HG03460 (cell line): ENCODE measurements at regions not wholly inside any gene's neighbourhood (a gene's known extent, or its start where the extent isn't known, plus 50 kb on each side); places are given as distances from the start of the nearest gene placed in this dataset.
"Not testable (repeated sequence)": the region's sequence is repeated elsewhere in the genome, so short reads cannot be mapped to it uniquely, and the experiment has no call there.

Experiments used
- ATAC-seq: cut with Tn5 transposase; IDR thresholded peaks from one replicate; pipeline ENCODE4 v1.9.1; 2021; ENCODE audit not compliant: unreplicated experiment

GRCh38 chr1:67528141-67528540 lies 97.9 kb upstream of the SERBP1 start:
- no peak for ATAC-seq

- no peak for ATAC-seq
These were observed 99.9 kb upstream of the SERBP1 start for GRCh38 chr1:67530071-67530470.

DNA sequence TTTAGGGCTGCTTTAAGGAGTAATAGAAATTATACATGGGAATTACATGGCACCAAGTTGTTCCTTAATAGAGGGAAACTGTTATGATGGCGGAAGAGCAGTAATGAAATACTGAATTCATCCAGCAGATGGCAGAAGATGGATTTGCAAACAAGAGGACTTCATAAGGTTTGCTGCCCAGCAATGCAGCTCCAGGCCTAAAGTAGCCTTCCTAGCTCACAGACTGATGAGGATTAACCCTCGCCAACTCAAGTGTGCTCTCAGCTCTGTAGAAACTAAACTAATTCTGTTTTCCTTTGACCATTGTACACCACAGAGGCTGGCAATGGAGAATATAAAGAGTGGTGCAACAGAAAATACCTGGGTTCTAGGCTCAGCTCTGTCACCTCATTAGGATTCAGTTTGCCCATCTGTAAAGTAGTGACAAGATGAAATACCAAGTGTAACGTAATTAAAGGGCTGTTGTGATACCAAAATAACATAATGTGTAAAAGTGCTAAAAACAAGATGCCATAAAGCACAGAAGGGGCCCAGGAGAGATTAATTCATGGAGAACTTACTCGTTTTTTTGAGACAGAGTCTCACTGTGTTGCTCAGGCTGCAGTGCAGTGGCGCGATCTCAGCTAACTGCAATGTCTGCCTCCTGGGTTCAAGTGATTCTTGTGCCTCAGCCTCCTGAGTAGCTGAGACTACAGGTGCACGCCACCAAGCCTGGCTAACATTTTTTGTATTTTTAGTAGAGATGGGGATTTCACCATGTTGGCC lies 102.4 kb upstream of the SERBP1 start:
- peak; percentile 63 for ATAC-seq

- ATAC-seq, result no peak
These were observed 104.4 kb upstream of the SERBP1 start for GRCh38 chr1:67534627-67535065.

GRCh38 chr1:67535474-67535873 lies 105.3 kb upstream of the SERBP1 start:
- ATAC-seq, result no peak

DNA sequence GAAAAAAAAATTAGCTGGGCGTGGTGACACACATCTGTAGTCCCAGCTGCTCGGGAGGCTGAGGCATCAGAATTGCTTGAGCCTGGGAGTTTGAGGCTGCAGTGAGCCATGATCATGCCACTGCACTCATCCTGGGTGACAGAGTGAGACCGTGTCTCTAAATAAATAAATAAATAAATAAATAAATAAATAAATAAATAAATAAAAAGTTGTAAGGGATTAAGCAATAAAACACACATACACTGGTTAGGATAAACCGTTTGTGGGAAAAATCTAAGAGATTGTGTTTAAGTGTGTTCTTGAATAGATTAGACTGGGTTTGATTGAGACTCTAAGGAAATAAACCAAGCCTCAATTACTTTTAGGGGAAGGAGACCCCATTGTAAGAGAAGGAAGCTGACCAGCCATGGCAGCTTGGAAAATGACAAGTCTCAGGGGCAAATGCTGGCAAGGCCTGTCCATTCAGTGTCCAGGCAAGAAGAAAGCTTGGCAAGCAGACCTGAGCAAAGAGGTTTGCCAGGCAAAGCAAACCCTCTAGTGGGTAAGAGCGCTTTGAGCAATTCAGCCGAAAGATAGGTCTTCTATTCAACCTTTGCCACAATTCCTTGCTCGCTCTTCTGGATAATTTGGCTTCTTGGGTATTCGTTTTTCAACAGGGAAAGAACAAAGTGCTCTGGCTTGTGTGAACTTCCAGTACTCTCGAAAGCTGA lies 106.9 kb upstream of the SERBP1 start:
- ATAC-seq, result no peak

- ATAC-seq, result no peak
These were observed 107.4 kb upstream of the SERBP1 start for GRCh38 chr1:67537667-67538018.

- no peak for ATAC-seq
These were observed 110.0 kb upstream of the SERBP1 start for GRCh38 chr1:67540025-67540732.

- ATAC-seq, result no peak
These were observed 110.5 kb upstream of the SERBP1 start for GRCh38 chr1:67540733-67541125.

GRCh38 chr1:67542747-67543146 lies 112.5 kb upstream of the SERBP1 start:
- no peak for ATAC-seq

DNA sequence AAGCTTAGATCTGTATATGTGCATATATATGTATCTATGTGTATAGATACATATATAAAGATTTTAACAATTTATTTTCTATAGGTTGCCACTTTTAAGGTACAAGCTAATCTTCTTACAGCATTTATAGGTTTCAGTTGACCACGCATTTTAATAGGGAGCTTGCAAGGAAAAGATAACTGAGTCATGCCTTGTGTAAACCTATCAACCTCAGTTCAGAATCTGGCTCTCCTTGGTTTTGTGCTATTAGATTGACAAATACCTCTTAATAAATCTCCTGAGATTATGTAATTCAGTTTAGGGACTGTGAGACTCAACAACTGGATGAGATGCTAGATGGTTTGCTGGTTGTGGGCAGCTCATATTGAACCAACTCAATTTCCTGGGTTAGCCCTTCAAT lies 114.7 kb upstream of the SERBP1 start:
- ATAC-seq, result no peak

DNA sequence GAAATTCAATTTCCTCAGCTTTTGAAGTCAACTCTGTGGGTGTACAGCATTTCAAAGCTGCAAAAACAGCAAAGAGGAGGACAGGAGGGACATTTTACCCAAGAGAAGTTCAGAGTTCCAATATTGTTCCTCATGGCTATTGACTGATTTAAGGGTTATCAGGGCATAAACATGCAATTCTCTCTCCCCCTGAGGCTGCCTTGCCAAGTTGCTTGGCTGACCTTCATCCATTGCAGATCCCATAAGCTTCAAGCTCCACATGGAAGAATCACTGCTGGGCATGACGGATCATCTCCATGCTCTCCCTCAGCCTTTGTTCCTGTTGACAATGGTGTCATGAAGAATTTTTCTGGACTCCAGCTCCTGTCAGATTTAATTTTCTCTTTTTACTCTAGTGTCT lies 115.2 kb upstream of the SERBP1 start:
- no peak for ATAC-seq

DNA sequence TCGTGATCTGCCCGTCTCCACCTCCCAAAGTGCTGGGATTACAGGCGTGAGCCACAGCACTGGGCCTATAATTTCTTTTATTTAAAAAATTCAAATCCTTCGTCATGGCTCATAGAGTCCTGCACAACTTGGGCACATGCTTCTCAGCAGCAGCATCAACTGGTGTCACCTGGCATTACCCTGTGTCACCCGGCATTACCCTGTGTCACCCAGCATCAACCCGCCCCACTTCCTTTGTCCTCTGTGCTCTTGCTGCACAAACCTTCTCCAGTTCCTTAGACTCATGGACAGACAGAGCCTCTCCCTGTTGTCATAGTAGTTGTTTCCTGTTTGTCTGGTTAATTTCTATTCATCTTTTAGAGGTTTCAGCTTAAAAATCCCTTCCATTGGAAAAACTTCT lies 121.2 kb upstream of the SERBP1 start:
- ATAC-seq, result no peak

DNA sequence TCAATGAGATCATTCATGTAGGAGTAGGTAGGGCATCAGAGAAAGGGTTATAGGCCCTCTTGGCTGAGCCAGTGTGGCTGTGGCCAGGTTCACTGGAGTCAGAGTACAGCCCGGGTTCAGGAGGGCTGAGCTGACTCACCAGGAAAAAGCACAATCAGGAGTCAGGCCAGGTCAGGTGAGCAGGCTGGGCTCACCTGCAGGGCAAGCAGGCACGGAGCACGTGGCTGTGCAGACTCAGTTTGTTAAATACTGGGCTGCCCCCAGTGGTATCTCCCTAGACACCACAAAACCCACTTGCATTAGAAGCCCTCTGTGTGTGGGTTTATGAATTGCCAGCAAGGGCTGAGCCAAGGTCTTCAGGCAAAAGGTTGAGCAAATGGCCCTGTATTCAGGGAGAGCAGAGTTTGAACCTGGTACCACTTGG lies 122.1 kb upstream of the SERBP1 start:
- ATAC-seq, result no peak

- not testable (repeated sequence) for ATAC-seq
These were observed 124.0 kb upstream of the SERBP1 start for GRCh38 chr1:67554204-67554603.

GRCh38 chr1:67555461-67556296 lies 125.5 kb upstream of the SERBP1 start:
- ATAC-seq, result no peak

GRCh38 chr1:67556297-67556900 lies 126.2 kb upstream of the SERBP1 start:
- no peak for ATAC-seq

GRCh38 chr1:67557696-67558448 lies 127.1 kb upstream of the GADD45A start:
- ATAC-seq, result no peak

- no peak for ATAC-seq
These were observed 126.4 kb upstream of the GADD45A start for GRCh38 chr1:67558449-67559193.
